SJSA1 (cell line): ENCODE measurements at regions not wholly inside any gene's neighbourhood (a gene's known extent, or its start where the extent isn't known, plus 50 kb on each side); places are given as distances from the start of the nearest gene placed in this dataset.
"Not testable (repeated sequence)": the region's sequence is repeated elsewhere in the genome, so short reads cannot be mapped to it uniquely, and the experiment has no call there.

Experiments
- DNase-seq, 2 experiments: peaks; one replicate each; pipeline ENCODE4 v3.0.0-alpha.2; 2015 to 2020; ENCODE audit warnings: low spot score in 2 of 2, low read depth in 1 of 2
- H3K27ac ChIP-seq: fragments of 250-450 bp; sonication (Bioruptor Pico); 2 replicates; pipeline ENCODE4 v1.5.1; 2020; ENCODE audit warnings: mild to moderate bottlenecking, moderate library complexity
- H3K27me3 ChIP-seq: fragments of 250-450 bp; sonication (Bioruptor Pico); replicated peaks from 2 replicates; pipeline ENCODE4 v1.5.1; 2020; ENCODE audit warnings: mild to moderate bottlenecking, moderate library complexity
- H3K36me3 ChIP-seq: fragments of 250-450 bp; sonication (Bioruptor Pico); 2 replicates; pipeline ENCODE4 v1.5.1; 2020; ENCODE audit warnings: mild to moderate bottlenecking
- H3K4me1 ChIP-seq: fragments of 250-450 bp; sonication (Bioruptor Pico); replicated peaks from 2 replicates; pipeline ENCODE4 v1.6.1; 2021; ENCODE audit warnings: mild to moderate bottlenecking
- H3K4me3 ChIP-seq: fragments of 250-450 bp; sonication (Bioruptor Pico); 2 replicates; pipeline ENCODE4 v1.5.1; 2020; ENCODE audit warnings: mild to moderate bottlenecking
- H3K9me3 ChIP-seq: fragments of 250-450 bp; sonication (Bioruptor Pico); replicated peaks from 2 replicates; pipeline ENCODE4 v1.5.1; 2020; ENCODE audit warnings: mild to moderate bottlenecking

DNA sequence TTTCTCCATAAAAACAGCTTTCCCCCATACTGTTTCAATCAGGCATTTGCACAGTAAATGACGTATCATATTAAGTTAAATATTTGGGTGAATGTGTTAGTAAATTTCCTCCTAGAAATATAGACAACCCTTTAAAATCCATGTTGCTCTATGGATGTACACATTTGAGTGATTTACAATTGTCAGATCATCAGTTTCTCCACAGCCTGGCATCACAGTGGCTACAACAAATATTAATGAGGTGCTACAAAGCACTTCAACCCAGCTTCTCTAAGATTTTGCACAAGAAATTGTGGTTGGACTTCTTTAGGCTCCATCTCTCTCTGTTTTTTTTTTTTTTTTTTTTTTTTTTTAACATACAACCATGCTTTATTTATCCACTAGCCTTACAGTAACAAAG is 584.4 kb upstream of the AMELY start:
- no peaks in the 10 kb centered on the region for H3K4me1 ChIP-seq
- no peak for DNase-seq

DNA sequence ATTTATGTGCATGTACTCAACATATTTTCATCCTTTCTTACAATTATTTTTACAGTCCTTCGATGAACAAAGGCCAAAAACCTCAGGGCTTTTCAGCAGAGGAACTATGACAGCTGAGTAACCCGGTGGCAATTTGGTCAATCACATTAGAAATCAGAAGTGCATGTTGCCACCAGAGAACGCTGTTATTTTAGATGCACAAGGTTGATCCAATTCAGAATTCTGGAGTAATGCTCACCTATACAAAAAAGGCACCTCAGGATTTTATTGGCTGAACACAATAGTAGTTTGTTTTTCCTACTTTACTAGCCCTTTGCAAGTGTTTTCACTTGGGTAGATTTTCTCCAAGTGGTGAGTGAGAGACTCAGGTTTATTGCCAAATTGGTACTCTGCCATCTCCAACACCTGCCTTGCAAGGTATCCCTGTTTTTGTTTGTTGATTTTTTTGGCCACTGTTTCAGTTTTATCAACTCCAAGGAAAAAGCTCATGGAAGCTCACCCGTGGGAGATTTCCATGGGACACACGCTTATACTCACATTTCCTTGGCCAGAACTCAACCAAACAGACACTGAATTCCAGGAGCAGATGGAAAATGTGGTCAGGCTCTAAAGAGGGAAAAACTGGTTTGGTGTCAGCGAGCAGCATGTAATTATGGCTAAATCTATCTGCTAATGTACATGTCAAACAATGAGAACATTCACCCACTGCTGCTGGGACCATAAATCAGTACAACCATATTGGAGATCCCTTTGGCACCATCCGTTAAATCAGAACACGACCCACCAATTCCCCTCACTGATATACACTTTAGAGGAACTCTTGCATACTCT is 573.1 kb upstream of the AMELY start:
- H3K4me3 ChIP-seq, H3K36me3 ChIP-seq, H3K4me1 ChIP-seq, H3K27me3 ChIP-seq, H3K27ac ChIP-seq, H3K9me3 ChIP-seq, DNase-seq: not testable (repeated sequence)

More for the DNA sequence above, 584.4 kb upstream of the AMELY start:
- H3K9me3 ChIP-seq, result no peaks in the 10 kb centered on the region
- no peak overlapping the region for H3K27ac ChIP-seq
- H3K36me3 ChIP-seq, result no peaks in the 10 kb centered on the region
- H3K27me3 ChIP-seq, result no peaks in the 10 kb centered on the region
- no peak overlapping the region for H3K4me3 ChIP-seq

DNA sequence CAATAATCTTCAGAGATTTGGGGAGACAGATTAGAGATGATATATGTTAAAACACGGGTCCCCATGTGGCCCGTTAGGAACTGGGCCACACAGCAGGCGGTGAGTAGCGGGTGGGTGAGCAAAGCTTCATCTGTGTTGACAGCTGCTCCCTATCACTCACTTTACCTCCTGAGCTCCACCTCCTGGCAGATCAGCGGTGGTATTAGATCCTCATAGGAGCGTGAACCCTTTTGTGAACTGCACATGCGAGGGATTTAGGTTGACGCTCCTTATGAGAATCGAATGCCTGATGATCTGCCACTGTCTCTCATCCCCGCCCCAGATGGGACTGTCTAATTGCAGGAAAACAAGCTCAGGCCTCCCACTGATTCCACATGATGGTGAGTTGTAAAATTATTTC is 560.4 kb upstream of the AMELY start:
- no peak for DNase-seq

DNA sequence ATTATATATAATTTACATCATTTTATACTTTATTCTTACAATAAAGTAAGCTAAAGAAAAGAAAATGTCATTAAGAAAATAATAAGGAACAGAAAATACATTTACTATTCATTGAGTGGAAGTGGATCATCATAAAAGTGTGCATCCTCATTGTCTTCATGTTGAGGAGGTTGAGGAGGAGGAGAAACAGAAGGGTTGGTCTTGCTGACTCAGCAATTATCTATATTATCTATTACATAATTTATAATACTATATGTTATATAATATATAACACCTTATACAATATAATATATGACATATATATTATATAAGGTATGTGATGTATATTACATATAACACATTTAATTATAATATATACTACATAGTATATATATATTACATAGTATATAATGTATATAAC is 558.5 kb upstream of the AMELY start:
- H3K4me3 ChIP-seq, result no peak overlapping the region
- peaks cover 17% of the 10 kb centered on the region for H3K4me1 ChIP-seq
- H3K27ac ChIP-seq, result no peak overlapping the region
- H3K27me3 ChIP-seq, result no peaks in the 10 kb centered on the region
- H3K9me3 ChIP-seq, result no peaks in the 10 kb centered on the region
- no peak for DNase-seq
- no peaks in the 10 kb centered on the region for H3K36me3 ChIP-seq

More for the DNA sequence above, 560.4 kb upstream of the AMELY start:
- Histone ChIP-seq H3K9me3 (no peaks in the 10 kb centered on the region), H3K4me1 (peaks cover 11% of the 10 kb centered on the region), H3K27me3 (no peaks in the 10 kb centered on the region), H3K4me3 (no peak overlapping the region), H3K36me3 (no peaks in the 10 kb centered on the region), H3K27ac (no peak overlapping the region)

DNA sequence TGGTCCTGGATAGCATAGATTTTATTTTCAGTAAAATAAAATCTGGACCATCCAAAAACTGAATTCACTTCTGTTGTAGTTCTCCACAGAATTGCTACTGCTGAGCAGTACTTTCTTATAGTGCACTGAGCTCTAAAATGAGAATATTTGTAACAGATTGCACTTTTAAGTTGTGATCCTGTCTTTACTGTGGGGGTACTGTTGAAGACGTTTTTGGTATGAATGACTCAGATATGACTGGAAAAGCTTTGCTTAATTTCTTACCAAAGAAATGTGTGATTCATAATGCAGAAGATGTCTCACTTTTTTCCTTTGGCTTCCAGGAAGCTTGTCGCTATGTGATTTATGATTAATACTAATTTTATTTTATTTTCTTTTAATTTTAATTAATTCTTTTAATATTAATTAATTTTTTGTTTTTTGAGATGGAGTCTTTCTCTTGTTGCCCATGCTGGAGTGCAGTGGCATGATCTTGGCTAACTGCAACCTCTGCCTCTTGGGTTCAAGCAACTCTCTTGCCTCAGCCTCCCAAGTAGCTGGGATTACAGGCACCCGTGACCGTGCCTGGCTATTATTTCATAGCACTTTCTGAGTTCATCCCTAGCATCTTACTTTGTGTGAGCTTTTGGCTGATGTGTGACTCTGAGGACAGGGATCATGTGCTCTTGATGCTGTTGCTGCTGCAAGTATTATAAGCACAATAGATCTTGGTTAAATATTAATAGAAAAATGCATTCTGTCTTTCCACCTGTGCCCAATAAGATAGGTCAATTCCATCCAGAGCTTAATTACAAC is 557.6 kb upstream of the AMELY start:
- Histone ChIP-seq H3K27ac (peak overlapping the region; percentile 32; the same call in 1 of the 2 replicates), H3K36me3 (no peaks in the 10 kb centered on the region), H3K27me3 (no peaks in the 10 kb centered on the region), H3K4me1 (peaks cover 21% of the 10 kb centered on the region), H3K4me3 (no peak overlapping the region), H3K9me3 (no peaks in the 10 kb centered on the region)
- peak in 1 of 2 experiments; percentile 10 for DNase-seq

DNA sequence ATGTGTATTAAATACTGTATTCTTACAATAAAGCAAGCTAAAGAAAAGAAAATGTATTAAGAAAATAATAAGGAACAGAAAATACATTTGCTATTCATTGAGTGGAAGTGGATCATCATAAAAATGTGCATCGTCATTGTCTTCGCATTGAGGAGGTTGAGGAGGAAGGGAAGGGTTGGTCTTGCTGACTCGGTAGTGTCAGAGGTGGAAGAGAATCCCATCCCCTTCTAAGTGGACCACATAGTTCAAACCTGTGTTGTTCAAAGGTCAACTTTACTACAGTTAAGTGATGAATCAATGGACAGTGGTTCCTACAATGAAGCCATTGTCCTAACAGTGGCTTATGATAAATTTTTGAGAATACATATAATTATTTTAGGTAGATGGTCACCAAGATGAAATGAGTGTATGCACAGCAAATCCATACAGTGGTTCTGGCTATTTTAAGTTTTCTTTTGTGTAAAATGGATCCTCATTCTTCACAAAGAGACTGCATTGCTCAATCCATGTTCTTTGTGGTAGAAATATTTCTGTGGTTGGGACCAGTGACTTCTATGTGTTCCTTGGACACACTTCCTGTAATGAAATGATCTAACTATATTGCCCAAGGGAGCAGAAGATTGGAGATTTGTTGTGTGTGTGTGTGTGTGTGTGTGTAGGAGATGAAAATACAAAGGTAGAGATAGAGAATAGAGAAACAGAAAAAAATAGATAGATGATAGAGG is 556.4 kb upstream of the AMELY start:
- Histone ChIP-seq H3K27me3 (no peaks in the 10 kb centered on the region), H3K9me3 (no peaks in the 10 kb centered on the region), H3K4me3 (no peak overlapping the region), H3K4me1 (peaks cover 23% of the 10 kb centered on the region), H3K27ac (no peak overlapping the region), H3K36me3 (no peaks in the 10 kb centered on the region)
- no peak for DNase-seq

DNA sequence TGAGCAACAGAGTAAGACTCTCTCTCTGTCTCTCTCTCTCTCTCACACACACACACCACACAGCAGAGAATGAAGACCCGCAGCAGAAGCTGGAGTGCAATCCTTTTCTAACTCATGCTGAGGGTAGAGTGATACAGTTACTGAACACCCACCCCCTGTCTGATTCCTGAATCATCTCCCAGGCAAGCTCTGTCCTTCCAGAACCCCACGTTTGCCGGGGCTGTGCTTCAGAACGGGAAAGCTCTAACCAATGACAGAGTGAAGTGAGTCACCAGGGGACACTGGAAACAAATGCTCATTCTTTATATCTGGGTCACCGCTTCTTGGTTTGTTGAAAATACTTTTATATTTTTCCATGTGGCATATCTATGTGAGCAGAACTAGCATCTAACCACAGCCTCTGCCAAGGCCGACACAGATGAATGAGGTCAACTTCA is 553.7 kb upstream of the AMELY start:
- Histone ChIP-seq H3K27ac (peak overlapping the region; percentile 60), H3K27me3 (no peaks in the 10 kb centered on the region), H3K36me3 (no peaks in the 10 kb centered on the region), H3K9me3 (no peaks in the 10 kb centered on the region), H3K4me1 (peaks cover 41% of the 10 kb centered on the region), H3K4me3 (no peak overlapping the region)
- DNase-seq, result peak; percentile 67 to 72

DNA sequence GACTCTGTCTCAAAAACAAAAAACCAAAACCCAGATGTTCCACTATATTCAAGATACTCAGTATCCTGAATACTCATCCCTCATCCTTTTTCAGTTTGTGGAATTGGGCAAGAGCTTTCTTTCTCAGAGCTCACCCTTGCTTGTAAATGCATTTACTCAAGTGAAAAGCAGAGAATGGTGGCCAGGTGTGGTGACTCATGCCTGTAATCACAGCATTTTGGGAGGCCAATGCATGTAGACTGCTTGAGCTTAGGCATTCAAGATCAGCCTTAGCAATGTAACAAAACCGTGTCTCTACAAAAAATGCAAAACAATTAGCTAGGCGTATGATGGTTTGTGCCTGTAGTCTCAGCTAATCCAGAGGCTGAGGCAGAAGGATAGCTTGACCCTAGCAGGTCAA is 553.2 kb upstream of the AMELY start:
- DNase-seq, result no peak
- Histone ChIP-seq H3K9me3 (no peaks in the 10 kb centered on the region), H3K4me1 (peaks cover 41% of the 10 kb centered on the region), H3K27me3 (no peaks in the 10 kb centered on the region), H3K4me3 (no peak overlapping the region), H3K27ac (peak overlapping the region; percentile 60), H3K36me3 (no peaks in the 10 kb centered on the region)

DNA sequence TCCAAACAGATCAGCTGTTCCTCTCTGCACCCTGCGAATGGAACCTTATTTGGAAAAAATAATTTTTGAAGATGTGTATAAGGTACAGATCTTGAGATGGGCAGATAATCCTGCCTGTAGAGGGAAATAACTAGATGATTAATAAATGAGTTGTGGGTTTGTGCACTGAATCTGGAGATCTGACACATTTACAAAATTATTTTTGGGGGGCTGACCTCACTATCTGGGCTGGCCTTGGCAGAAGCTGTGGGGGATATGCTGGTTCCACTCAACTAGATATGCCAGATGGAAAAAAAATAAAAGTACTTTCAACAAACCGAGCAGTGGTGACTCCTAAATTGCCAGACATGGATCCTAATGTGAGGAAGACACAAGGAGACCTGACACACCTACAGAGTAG is 552.2 kb upstream of the AMELY start:
- H3K27ac ChIP-seq, result no peak overlapping the region
- H3K27me3 ChIP-seq, result no peaks in the 10 kb centered on the region

DNA sequence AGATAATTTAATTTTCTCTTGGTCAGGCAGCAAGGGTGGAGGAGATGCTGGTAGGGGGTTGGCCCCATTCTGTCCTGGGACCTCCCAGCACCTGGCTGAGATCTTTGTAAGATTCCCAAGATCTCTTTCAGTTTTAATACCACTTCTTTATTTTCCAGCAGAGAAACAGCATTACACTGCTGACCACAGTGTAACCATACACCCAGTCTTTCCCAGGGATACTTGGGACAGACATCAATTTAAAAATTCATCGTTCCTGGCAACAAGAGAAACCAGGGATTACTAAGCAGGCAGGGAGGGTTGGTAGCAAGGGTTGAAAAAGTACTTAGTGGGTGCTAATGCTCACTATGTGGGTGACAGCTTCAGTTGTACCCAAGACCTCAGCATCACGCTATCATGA is 551.6 kb upstream of the AMELY start:
- Histone ChIP-seq H3K36me3 (no peaks in the 10 kb centered on the region), H3K4me3 (no peak overlapping the region), H3K27me3 (no peaks in the 10 kb centered on the region), H3K27ac (peak overlapping the region; percentile 79; the same call in 1 of the 2 replicates), H3K4me1 (peaks cover 44% of the 10 kb centered on the region), H3K9me3 (no peaks in the 10 kb centered on the region)
- DNase-seq, result no peak

More for the DNA sequence above, 552.2 kb upstream of the AMELY start:
- H3K4me1 ChIP-seq, result peaks cover 44% of the 10 kb centered on the region
- H3K4me3 ChIP-seq, result no peak overlapping the region
- H3K36me3 ChIP-seq, result no peaks in the 10 kb centered on the region
- no peaks in the 10 kb centered on the region for H3K9me3 ChIP-seq
- no peak for DNase-seq

DNA sequence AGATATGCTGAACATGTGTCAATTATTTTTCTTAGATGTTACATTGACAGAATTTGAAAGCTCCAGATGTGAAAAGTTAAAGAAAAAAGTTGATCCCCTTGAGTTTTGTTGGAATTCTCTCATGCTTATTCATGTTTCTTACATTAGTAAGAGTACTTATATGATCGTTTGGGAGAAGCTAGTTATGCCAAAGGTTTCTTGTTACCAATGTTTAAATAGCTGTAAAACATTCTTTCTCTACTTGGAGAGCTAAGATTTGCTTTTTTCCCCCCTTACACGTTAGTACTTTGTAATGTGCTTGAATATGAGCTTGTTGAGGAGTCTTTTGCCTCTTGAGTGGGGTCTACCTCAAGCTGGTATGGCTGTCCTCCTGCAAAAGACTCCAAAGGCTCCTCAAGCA is 551.1 kb upstream of the AMELY start:
- Histone ChIP-seq H3K36me3 (no peaks in the 10 kb centered on the region), H3K9me3 (no peaks in the 10 kb centered on the region), H3K4me1 (peaks cover 46% of the 10 kb centered on the region), H3K27me3 (no peaks in the 10 kb centered on the region), H3K4me3 (no peak overlapping the region), H3K27ac (peak overlapping the region; percentile 79)
- DNase-seq, result no peak

DNA sequence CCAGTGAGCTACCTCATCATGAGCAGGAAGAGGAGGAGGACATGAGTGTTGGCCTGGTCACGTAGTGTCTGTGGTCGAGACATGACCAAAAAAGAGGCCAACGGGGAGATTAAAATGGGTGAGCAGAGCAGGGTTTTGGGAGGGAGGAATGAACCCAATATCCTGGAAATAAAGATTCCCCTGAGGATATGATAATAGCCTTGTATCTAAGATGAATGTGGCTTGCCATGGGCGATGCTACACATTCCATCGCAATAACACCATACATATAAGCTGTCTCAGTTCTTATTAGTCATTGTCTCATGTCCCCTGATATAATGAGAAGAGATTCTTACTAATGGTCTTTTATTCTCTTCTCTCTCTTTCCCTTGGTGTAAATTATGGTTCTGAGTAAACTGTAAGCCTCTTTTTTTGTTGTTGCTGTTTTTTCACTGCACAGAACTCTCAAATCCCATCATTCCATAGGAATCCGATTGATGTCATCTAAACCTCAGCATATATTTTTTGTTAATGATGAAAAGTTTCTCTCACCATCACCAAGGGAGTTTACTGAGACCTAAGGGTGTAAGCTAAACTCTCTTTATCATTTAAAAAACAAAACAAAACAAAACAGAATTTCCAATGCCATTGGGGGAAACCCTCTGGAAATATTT is 550.4 kb upstream of the AMELY start:
- H3K27ac ChIP-seq, result peak overlapping the region; percentile 79

DNA sequence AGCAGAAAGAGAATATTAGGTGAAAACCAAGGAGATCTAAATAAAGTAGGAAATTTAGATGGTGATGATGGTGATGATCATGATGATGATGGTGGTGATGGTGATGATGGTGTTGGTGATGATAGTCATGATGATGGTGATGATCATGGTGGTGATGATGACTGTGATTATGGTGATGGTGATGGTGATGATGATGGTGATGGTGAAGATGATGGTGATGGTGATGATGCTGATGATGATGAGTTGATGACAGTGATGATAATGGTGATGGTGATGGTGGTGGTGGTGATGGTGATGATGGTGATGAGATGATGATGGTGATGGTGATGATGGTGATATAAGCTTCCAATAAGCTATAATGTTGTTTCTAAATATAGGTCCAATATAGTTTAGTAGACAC is 548.2 kb upstream of the AMELY start:
- no peak overlapping the region for H3K27ac ChIP-seq
- no peaks in the 10 kb centered on the region for H3K9me3 ChIP-seq
- H3K4me3 ChIP-seq, result no peak overlapping the region

More for the DNA sequence above, 550.4 kb upstream of the AMELY start:
- peak; percentile 43 to 50 for DNase-seq
- no peaks in the 10 kb centered on the region for H3K9me3 ChIP-seq
- H3K36me3 ChIP-seq, result no peaks in the 10 kb centered on the region
- H3K4me3 ChIP-seq, result no peak overlapping the region
- H3K27me3 ChIP-seq, result no peaks in the 10 kb centered on the region
- H3K4me1 ChIP-seq, result peaks cover 52% of the 10 kb centered on the region

More for the DNA sequence above, 548.2 kb upstream of the AMELY start:
- H3K4me1 ChIP-seq, result peaks cover 59% of the 10 kb centered on the region
- no peaks in the 10 kb centered on the region for H3K27me3 ChIP-seq
- DNase-seq, result no peak
- no peaks in the 10 kb centered on the region for H3K36me3 ChIP-seq
